ENCODE measurements at regions not wholly inside any gene's neighbourhood (a gene's known extent, or its start where the extent isn't known, plus 50 kb on each side); places are given as distances from the start of the nearest gene placed in this dataset.

- DNase-seq (ENCODE audit: low read depth): peak; percentile 47
These were observed 323.7 kb upstream of the IGFBP3 start for GRCh38 chr7:46244757-46245156.

- no peak for DNase-seq (ENCODE audit: low read depth)
These were observed 322.3 kb upstream of the IGFBP3 start for GRCh38 chr7:46243406-46243805.

GRCh38 chr7:46239846-46240245 is 318.8 kb upstream of the IGFBP3 start:
- no peak for DNase-seq (ENCODE audit: low read depth)

- DNase-seq (ENCODE audit: low read depth): no peak
These were observed 316.4 kb upstream of the IGFBP3 start for GRCh38 chr7:46237466-46237865.

GRCh38 chr7:46233585-46234329 is 312.7 kb upstream of the IGFBP3 start:
- no peak for DNase-seq (ENCODE audit: low read depth)

- DNase-seq (ENCODE audit: low read depth): no peak
These were observed 309.9 kb upstream of the IGFBP3 start for GRCh38 chr7:46230990-46231305.

- no peak for DNase-seq (ENCODE audit: low read depth)
These were observed 309.4 kb upstream of the IGFBP3 start for GRCh38 chr7:46230298-46230989.

GRCh38 chr7:46229409-46229808 is 308.3 kb upstream of the IGFBP3 start:
- DNase-seq (ENCODE audit: low read depth): peak; percentile 86

- DNase-seq (ENCODE audit: low read depth): no peak
These were observed 305.8 kb upstream of the IGFBP3 start for GRCh38 chr7:46226860-46227259.

GRCh38 chr7:46224363-46224762 is 303.3 kb upstream of the IGFBP3 start:
- no peak for DNase-seq (ENCODE audit: low read depth)

- DNase-seq (ENCODE audit: low read depth): peak; percentile 88
These were observed 299.1 kb upstream of the IGFBP3 start for GRCh38 chr7:46220066-46220630.

GRCh38 chr7:46218461-46219200 is 297.6 kb upstream of the IGFBP3 start:
- no peak for DNase-seq (ENCODE audit: low read depth)

- no peak for DNase-seq (ENCODE audit: low read depth)
These were observed 295.0 kb upstream of the IGFBP3 start for GRCh38 chr7:46215987-46216567.

GRCh38 chr7:46214526-46214925 is 293.5 kb upstream of the IGFBP3 start:
- no peak for DNase-seq (ENCODE audit: low read depth)

GRCh38 chr7:46213154-46213537 is 292.1 kb upstream of the IGFBP3 start:
- no peak for DNase-seq (ENCODE audit: low read depth)

- DNase-seq (ENCODE audit: low read depth): no peak
These were observed 291.5 kb upstream of the IGFBP3 start for GRCh38 chr7:46212425-46213153.

- DNase-seq (ENCODE audit: low read depth): no peak
These were observed 289.4 kb upstream of the IGFBP3 start for GRCh38 chr7:46210467-46210866.

- no peak for DNase-seq (ENCODE audit: low read depth)
These were observed 288.7 kb upstream of the IGFBP3 start for GRCh38 chr7:46209611-46210388.

GRCh38 chr7:46208635-46209525 is 287.8 kb upstream of the IGFBP3 start:
- no peak for DNase-seq (ENCODE audit: low read depth)

Data from renal cortical epithelial cell (primary cell).